Common myeloid progenitor, CD34-positive (primary cell): ENCODE measurements at regions not wholly inside any gene's neighbourhood (a gene's known extent, or its start where the extent isn't known, plus 50 kb on each side); places are given as distances from the start of the nearest gene placed in this dataset.

Experiments
- CTCF ChIA-PET: fragments of 350-600 bp; sonication (Branson Sonifier 250); formaldehyde crosslinking; loops from one replicate; lab custom pipeline; 2021; ENCODE audit warnings: antibody characterized with exemption; lab: Charles Lee
- POLR2A ChIA-PET: fragments of 350-600 bp; sonication (Branson Sonifier 250); formaldehyde crosslinking; loops from one replicate; lab custom pipeline; 2021; ENCODE audit warnings: antibody characterized with exemption; lab: Charles Lee
- DNase-seq, 3 donors: peaks; one replicate each; pipeline versions ENCODE4 v3.0.0 to v3.0.0-alpha.2; 2013
- H3K27ac ChIP-seq, 2 experiments: 1 replicate in 1 of 2; 2 replicates in 1 of 2; pipeline ENCODE4 v1.7.0; 2013; ENCODE audit warnings: inconsistent platforms in 2 of 2, low read length in 2 of 2, mild to moderate bottlenecking in 2 of 2, low read depth in 1 of 2, moderate library complexity in 1 of 2; ENCODE audit not compliant: severe bottlenecking in 2 of 2, insufficient read depth in 1 of 2, poor library complexity in 1 of 2
- H3K27me3 ChIP-seq, 5 experiments: replicated peaks in 2 of 5; 1 replicate in 3 of 5; 2 replicates in 2 of 5; pipeline versions ENCODE4 v1.6.1 to v1.7.0; 2013; ENCODE audit warnings: low read length in 4 of 5, mild to moderate bottlenecking in 2 of 5, moderate library complexity in 2 of 5, inconsistent platforms in 1 of 5; ENCODE audit not compliant: insufficient read depth in 5 of 5, control insufficient read depth in 4 of 5
- H3K36me3 ChIP-seq, 4 experiments: 1 replicate in 2 of 4; 2 replicates in 2 of 4; pipeline versions ENCODE4 v1.6.1 to v1.7.0; 2013; ENCODE audit warnings: low read length in 3 of 4, control low read depth in 1 of 4, mild to moderate bottlenecking in 1 of 4; ENCODE audit not compliant: control insufficient read depth in 4 of 4, insufficient read depth in 4 of 4
- H3K4me1 ChIP-seq, 4 experiments: 1 replicate in 3 of 4; 2 replicates in 1 of 4; pipeline versions ENCODE4 v1.6.1 to v1.7.1; 2013; ENCODE audit warnings: low read length in 3 of 4, mild to moderate bottlenecking in 3 of 4, control low read depth in 1 of 4, inconsistent platforms in 1 of 4, moderate library complexity in 1 of 4; ENCODE audit not compliant: control insufficient read depth in 4 of 4, insufficient read depth in 4 of 4; ENCODE audit errors: control extremely low read depth in 1 of 4
- H3K4me3 ChIP-seq, 7 experiments: 1 replicate in 4 of 7; 2 replicates in 3 of 7; pipeline versions ENCODE4 v1.5.1 to v1.7.0; 2013; ENCODE audit warnings: mild to moderate bottlenecking in 7 of 7, low read length in 6 of 7, moderate library complexity in 6 of 7, inconsistent platforms in 2 of 7, low read depth in 2 of 7, control low read depth in 1 of 7; ENCODE audit not compliant: insufficient read depth in 4 of 7, control insufficient read depth in 1 of 7; ENCODE audit errors: extremely low read depth in 1 of 7
- H3K9me3 ChIP-seq, 5 experiments: 1 replicate in 4 of 5; 2 replicates in 1 of 5; pipeline versions ENCODE4 v1.6.1 to v1.7.1; 2013; ENCODE audit warnings: low read length in 4 of 5, mild to moderate bottlenecking in 2 of 5, inconsistent platforms in 1 of 5, low read depth in 1 of 5, moderate library complexity in 1 of 5; ENCODE audit not compliant: control insufficient read depth in 4 of 5, insufficient read depth in 2 of 5; ENCODE audit errors: control extremely low read depth in 1 of 5
- WGBS: methylation state at CpG from one replicate; pipeline ENCODE4 v1.1.5; 2013; ENCODE audit not compliant: insufficient coverage; 5-methylcytosine and 5-hydroxymethylcytosine counted together

- no peaks in the 10 kb centered on the region for H3K9me3 ChIP-seq
- no peaks in the 10 kb centered on the region for H3K4me1 ChIP-seq
- ChIA-PET POLR2A (no interaction called here), CTCF (no interaction called here)
- no peaks in the 10 kb centered on the region for H3K36me3 ChIP-seq
- DNase-seq, result no peak
- 100% methylated on average over 2 of the region's 3 CpGs for WGBS
- H3K4me3 ChIP-seq, result no peak overlapping the region
- H3K27ac ChIP-seq, result no peak overlapping the region
- H3K27me3 ChIP-seq, result no peaks in the 10 kb centered on the region
Observed at GRCh38 chr10:84935772-84936171, 607.4 kb downstream of the CCSER2 start.

- CTCF ChIA-PET, result no interaction called here
- Histone ChIP-seq H3K36me3 (no peaks in the 10 kb centered on the region), H3K27me3 (no peaks in the 10 kb centered on the region), H3K27ac (no peak overlapping the region), H3K4me1 (no peaks in the 10 kb centered on the region), H3K9me3 (no peaks in the 10 kb centered on the region), H3K4me3 (no peak overlapping the region)
- WGBS, result 93% methylated on average over 1 of the region's 4 CpGs
- POLR2A ChIA-PET, result no interaction called here
- no peak for DNase-seq
Observed at GRCh38 chr10:84938117-84938905, 609.9 kb downstream of the CCSER2 start.

- DNase-seq, result no peak
- ChIA-PET CTCF (no interaction called here), POLR2A (no interaction called here)
- no peaks in the 10 kb centered on the region for H3K4me1 ChIP-seq
- H3K27ac ChIP-seq, result no peak overlapping the region
- no peaks in the 10 kb centered on the region for H3K36me3 ChIP-seq
- no peaks in the 10 kb centered on the region for H3K9me3 ChIP-seq
- peaks cover 0 to 2% (median 0%) of the 10 kb centered on the region in 5 experiments for H3K27me3 ChIP-seq
- no CpG with 5 or more reads among the region's 1 CpG for WGBS
- H3K4me3 ChIP-seq, result no peak overlapping the region
Observed at GRCh38 chr10:84943541-84943940, 615.2 kb downstream of the CCSER2 start.

GRCh38 chr10:84944187-84944586, 615.8 kb downstream of the CCSER2 start:
- DNase-seq, result no peak
- POLR2A ChIA-PET, result no interaction called here
- CTCF ChIA-PET, result interaction anchor here (1.4 kb wide), 1 partner anchor 11 kb away, joined by 3 read pairs; no protein-coding TSS in a partner anchor
- Histone ChIP-seq H3K36me3 (no peaks in the 10 kb centered on the region), H3K27me3 (peaks cover 0 to 2% (median 0%) of the 10 kb centered on the region in 5 experiments), H3K4me1 (no peaks in the 10 kb centered on the region), H3K9me3 (no peaks in the 10 kb centered on the region), H3K4me3 (no peak overlapping the region), H3K27ac (no peak overlapping the region)
- WGBS, result no CpG with 5 or more reads among the region's 1 CpG

- H3K4me1 ChIP-seq, result no peaks in the 10 kb centered on the region
- ChIA-PET CTCF (interaction anchor here (1.4 kb wide), 1 partner anchor 12 kb away, joined by 3 read pairs; no protein-coding TSS in a partner anchor), POLR2A (no interaction called here)
- peaks cover 0 to 2% (median 0%) of the 10 kb centered on the region in 5 experiments for H3K27me3 ChIP-seq
- H3K36me3 ChIP-seq, result no peaks in the 10 kb centered on the region
- H3K9me3 ChIP-seq, result no peaks in the 10 kb centered on the region
- 100% methylated on average over 1 of the region's 1 CpG for WGBS
- H3K4me3 ChIP-seq, result no peak overlapping the region
- no peak overlapping the region for H3K27ac ChIP-seq
- no peak for DNase-seq
Observed at GRCh38 chr10:84945791-84946190, 617.4 kb downstream of the CCSER2 start.

GRCh38 chr10:84946904-84947303, 618.5 kb downstream of the CCSER2 start:
- Histone ChIP-seq H3K36me3 (no peaks in the 10 kb centered on the region), H3K4me3 (no peak overlapping the region), H3K27ac (no peak overlapping the region), H3K9me3 (no peaks in the 10 kb centered on the region), H3K27me3 (peaks cover 0 to 2% (median 0%) of the 10 kb centered on the region in 5 experiments), H3K4me1 (no peaks in the 10 kb centered on the region)
- DNase-seq, result no peak
- no CpG with 5 or more reads among the region's 3 CpGs for WGBS
- CTCF ChIA-PET, result interaction anchor here (0.6 kb wide), 1 partner anchor 224 kb away, joined by 3 read pairs; no protein-coding TSS in a partner anchor
- POLR2A ChIA-PET, result no interaction called here

- CTCF ChIA-PET, result no interaction called here
- no peaks in the 10 kb centered on the region for H3K4me1 ChIP-seq
- H3K36me3 ChIP-seq, result no peaks in the 10 kb centered on the region
- POLR2A ChIA-PET, result no interaction called here
- peaks cover 0 to 2% (median 0%) of the 10 kb centered on the region in 5 experiments for H3K27me3 ChIP-seq
- H3K4me3 ChIP-seq, result no peak overlapping the region
- no peak overlapping the region for H3K27ac ChIP-seq
- H3K9me3 ChIP-seq, result no peaks in the 10 kb centered on the region
- WGBS, result 32% methylated on average over 2 of the region's 2 CpGs
- no peak for DNase-seq
Observed at GRCh38 chr10:84948644-84949043, 620.3 kb downstream of the CCSER2 start.
